HCT116 (cell line): ENCODE measurements at regions not wholly inside any gene's neighbourhood (a gene's known extent, or its start where the extent isn't known, plus 50 kb on each side); places are given as distances from the start of the nearest gene placed in this dataset.

Source experiments
- POLR2A ChIP-seq: IDR thresholded peaks from 2 replicates; pipeline ENCODE4 v1.7.0; 2011; ENCODE audit warnings: borderline replicate concordance; ENCODE audit not compliant: insufficient read depth, insufficient read length; ENCODE audit errors: extremely low read depth
- REST ChIP-seq: IDR thresholded peaks from 2 replicates; pipeline ENCODE4 v1.6.1; 2012; ENCODE audit warnings: low read depth
- YY1 ChIP-seq: IDR thresholded peaks from 2 replicates; pipeline ENCODE4 v1.6.1; 2011; ENCODE audit warnings: low read length, low read depth, moderate library complexity, mild to moderate bottlenecking; ENCODE audit not compliant: insufficient replicate concordance; ENCODE audit errors: extremely low read depth

GRCh38 chr10:118107040-118107439, 60.3 kb upstream of the RAB11FIP2 start:
- TF ChIP-seq YY1 (no peak), POLR2A (no peak), REST (no peak)
